Loucy (cell line): ENCODE measurements at regions not wholly inside any gene's neighbourhood (a gene's known extent, or its start where the extent isn't known, plus 50 kb on each side); places are given as distances from the start of the nearest gene placed in this dataset.

Experiments used
- H2AFZ ChIP-seq: fragments of 200-600 bp; sonication (generic); 2 replicates; pipeline ENCODE4 v1.6.0; 2016; ENCODE audit warnings: antibody characterized with exemption, mild to moderate bottlenecking, low read length, moderate library complexity
- H3F3A ChIP-seq: fragments of 200-600 bp; 2 replicates; pipeline ENCODE4 v1.6.0; 2016; ENCODE audit warnings: antibody characterized with exemption, low read depth, mild to moderate bottlenecking
- H3K27me3 ChIP-seq: fragments of 200-600 bp; sonication (generic); 2 replicates; pipeline ENCODE4 v1.6.1; 2014; ENCODE audit warnings: low read length, mild to moderate bottlenecking; ENCODE audit not compliant: insufficient read depth, poor library complexity, severe bottlenecking
- H3K36me3 ChIP-seq: fragments of 200-600 bp; sonication (generic); 2 replicates; pipeline ENCODE4 v1.6.1; 2016; ENCODE audit warnings: low read length; ENCODE audit not compliant: insufficient read depth
- H3K4me1 ChIP-seq: fragments of 200-600 bp; sonication (generic); 2 replicates; pipeline ENCODE4 v1.5.1; 2014; ENCODE audit warnings: low read length, mild to moderate bottlenecking; ENCODE audit not compliant: insufficient read depth, poor library complexity, severe bottlenecking
- H3K4me2 ChIP-seq: fragments of 200-600 bp; sonication (generic); 2 replicates; pipeline ENCODE4 v1.6.0; 2014; ENCODE audit warnings: antibody characterized with exemption, low read length, low read depth, mild to moderate bottlenecking; ENCODE audit not compliant: poor library complexity, severe bottlenecking
- H3K4me3 ChIP-seq: fragments of 200-600 bp; sonication (generic); 2 replicates; pipeline ENCODE4 v1.5.1; 2014; ENCODE audit warnings: low read length, mild to moderate bottlenecking, mixed read lengths; ENCODE audit not compliant: poor library complexity, severe bottlenecking
- H3K79me2 ChIP-seq: fragments of 200-600 bp; sonication (generic); 2 replicates; pipeline ENCODE4 v1.6.1; 2014; ENCODE audit warnings: low read length; ENCODE audit not compliant: insufficient read depth
- H3K9ac ChIP-seq: fragments of 200-600 bp; sonication (generic); 2 replicates; pipeline ENCODE4 v1.6.0; 2014; ENCODE audit warnings: mild to moderate bottlenecking, low read depth, low read length, moderate library complexity; ENCODE audit not compliant: poor library complexity, severe bottlenecking
- H3K9me2 ChIP-seq: fragments of 200-600 bp; sonication (generic); replicated peaks from 2 replicates; pipeline ENCODE4 v1.6.1; 2016; ENCODE audit warnings: low read depth, low read length, mixed read lengths
- H3K9me3 ChIP-seq: fragments of 200-600 bp; sonication (generic); 2 replicates; pipeline ENCODE4 v1.6.1; 2014; ENCODE audit warnings: mild to moderate bottlenecking, antibody characterized with exemption, low read length, low read depth; ENCODE audit not compliant: insufficient read depth
- H4K20me1 ChIP-seq: fragments of 200-600 bp; sonication (generic); 2 replicates; pipeline ENCODE4 v1.6.0; 2014; ENCODE audit warnings: antibody characterized with exemption, low read length, mild to moderate bottlenecking; ENCODE audit not compliant: insufficient read depth, poor library complexity, severe bottlenecking
- CTCF ChIP-seq: fragments of 200-600 bp; sonication (generic); conservative IDR thresholded peaks from 2 replicates; pipeline ENCODE4 v1.5.1; 2014; ENCODE audit warnings: mild to moderate bottlenecking, antibody characterized with exemption, low read length
- EZH2phosphoT487 ChIP-seq: fragments of 200-600 bp; IDR thresholded peaks from 2 replicates; pipeline ENCODE4 v1.6.1; 2018; ENCODE audit warnings: antibody characterized with exemption, mild to moderate bottlenecking, moderate library complexity, borderline replicate concordance

- Histone ChIP-seq H3K9ac (no peak overlapping the region), H3K4me1 (no peaks in the 10 kb centered on the region), H3K79me2 (no peaks in the 10 kb centered on the region), H3K9me3 (no peaks in the 10 kb centered on the region), H3F3A (no peaks in the 10 kb centered on the region), H4K20me1 (no peaks in the 10 kb centered on the region), H3K4me2 (no peak overlapping the region), H3K27me3 (no peaks in the 10 kb centered on the region), H3K9me2 (no peaks in the 10 kb centered on the region), H3K36me3 (no peaks in the 10 kb centered on the region), H3K4me3 (no peak overlapping the region), H2AFZ (no peak overlapping the region)
- TF ChIP-seq CTCF, result no peak
- TF ChIP-seq EZH2phosphoT487, result no peak
Measured at GRCh38 chr3:182726258-182727142, 66.8 kb upstream of the ATP11B start.

- TF ChIP-seq EZH2phosphoT487 (no peak), CTCF (no peak)
- Histone ChIP-seq H3K79me2 (no peaks in the 10 kb centered on the region), H4K20me1 (no peaks in the 10 kb centered on the region), H3K9me3 (no peaks in the 10 kb centered on the region), H2AFZ (no peak overlapping the region), H3K4me3 (no peak overlapping the region), H3K27me3 (no peaks in the 10 kb centered on the region), H3K4me1 (no peaks in the 10 kb centered on the region), H3F3A (no peaks in the 10 kb centered on the region), H3K9me2 (no peaks in the 10 kb centered on the region), H3K36me3 (no peaks in the 10 kb centered on the region), H3K4me2 (no peak overlapping the region), H3K9ac (no peak overlapping the region)
Measured at GRCh38 chr3:182728238-182728637, 65.1 kb upstream of the ATP11B start.

- Histone ChIP-seq H3K9me3 (no peaks in the 10 kb centered on the region), H3K4me1 (no peaks in the 10 kb centered on the region), H3K27me3 (no peaks in the 10 kb centered on the region), H3K36me3 (no peaks in the 10 kb centered on the region), H3K9me2 (no peaks in the 10 kb centered on the region), H2AFZ (no peak overlapping the region), H3F3A (no peaks in the 10 kb centered on the region), H3K4me3 (no peak overlapping the region), H3K4me2 (no peak overlapping the region), H4K20me1 (no peaks in the 10 kb centered on the region), H3K9ac (no peak overlapping the region), H3K79me2 (no peaks in the 10 kb centered on the region)
- no peak for TF ChIP-seq EZH2phosphoT487
- TF ChIP-seq CTCF, result no peak
Measured at GRCh38 chr3:182729903-182730674, 63.2 kb upstream of the ATP11B start.
